Ovary (tissue), 7 donors: ENCODE measurements at regions not wholly inside any gene's neighbourhood (a gene's known extent, or its start where the extent isn't known, plus 50 kb on each side); places are given as distances from the start of the nearest gene placed in this dataset.

Experiments used
- DNase-seq, 5 donors: peaks; one replicate each; pipeline ENCODE4 v3.0.0-alpha.2; 2019 to 2020
- H3K27ac ChIP-seq, 2 donors: fragments of 200-600 bp; one replicate each; pipeline versions ENCODE4 v1.5.1 to v1.8.0; 2019 to 2022
- H3K27me3 ChIP-seq: fragments of 200-600 bp; one replicate; pipeline ENCODE4 v1.8.0; 2022
- H3K36me3 ChIP-seq: fragments of 200-600 bp; sonication (generic); one replicate; pipeline ENCODE4 v1.5.1; 2019
- H3K4me1 ChIP-seq: one replicate; pipeline ENCODE4 v1.8.1; 2013; ENCODE audit warnings: mild to moderate bottlenecking, moderate library complexity; ENCODE audit not compliant: insufficient read depth
- H3K4me3 ChIP-seq: fragments of 200-600 bp; sonication (generic); one replicate; pipeline ENCODE4 v1.5.1; 2017
- H3K9me3 ChIP-seq, 2 donors: fragments of 200-600 bp in 1 of 2; sonication (generic) in 1 of 2; one replicate each; pipeline versions ENCODE4 v1.5.1 to v1.8.1; 2013 to 2019; ENCODE audit warnings: mild to moderate bottlenecking in 1 of 2, moderate library complexity in 1 of 2
- CTCF ChIP-seq, 3 donors: fragments of 450-650 bp in 2 of 3; fragments of 200-600 bp in 1 of 3; IDR thresholded peaks; one replicate each; pipeline versions ENCODE4 v1.5.1 to v1.8.0; 2016 to 2022; ENCODE audit warnings: antibody characterized with exemption in 3 of 3, mild to moderate bottlenecking in 1 of 3
- EP300 ChIP-seq: sonication (generic); formaldehyde crosslinking; IDR thresholded peaks from one replicate; pipeline ENCODE4 v1.6.1; 2017; ENCODE audit warnings: antibody characterized with exemption
- POLR2A ChIP-seq: fragments of 450-650 bp; IDR thresholded peaks from one replicate; pipeline ENCODE4 v1.6.1; 2017; ENCODE audit warnings: antibody characterized with exemption, mild to moderate bottlenecking, moderate library complexity
- WGBS, 3 donors: extraction: QIAGEN DNeasy Blood & Tissue Kit in 1 of 3; methylation state at CpG; one replicate each; pipeline versions ENCODE4 v1.1.5 to v1.1.7; 2013 to 2017; 5-methylcytosine and 5-hydroxymethylcytosine counted together
- intact Hi-C, 4 donors: fragments of 100-400 bp; cut with DNase I; formaldehyde crosslinking; loops; one replicate each; pipeline versions ENCODE4 v1.11.0 to v1.15.1; 2022 to 2023
- donor health status: DM: no; HTN: no; CAD: no; lungs with moderate emphysema.
- donor health status: DM: no; HTN: no; CAD: no.
- donor health status: Bipolar disorder and iron deficiency.
- donor health status: DM: no; HTN: no; CAD: no.
- donor health status: DM: yes; HTN: yes; CAD: no.

- intact Hi-C loops = no loop called here
- no peak for TF ChIP-seq CTCF (IDR thresholded peaks at IDR 0.05)
- TF ChIP-seq EP300 = no peak
- no peak for TF ChIP-seq POLR2A
- Histone ChIP-seq H3K4me3 (no peak overlapping the region), H3K4me1 (no peaks in the 10 kb centered on the region), H3K9me3 (no peaks in the 10 kb centered on the region), H3K27ac (no peak overlapping the region), H3K27me3 (no peaks in the 10 kb centered on the region), H3K36me3 (no peaks in the 10 kb centered on the region)
- WGBS, 3 donors = 93 to 99% (median 96%) methylated on average over 4 of the region's 4 CpGs
- no peak for DNase-seq
Observed at GRCh38 chr3:7865611-7866010, 636.0 kb upstream of the LMCD1 start.

GRCh38 chr3:7867587-7867986 is 634.0 kb upstream of the LMCD1 start:
- no peaks in the 10 kb centered on the region for H3K9me3 ChIP-seq
- intact Hi-C loops = no loop called here
- no peak overlapping the region for H3K27ac ChIP-seq
- 33 to 66% (median 57%) methylated on average over 5 of the region's 5 CpGs for whole genome bisulfite sequencing, 3 donors
- no peaks in the 10 kb centered on the region for H3K36me3 ChIP-seq
- no peaks in the 10 kb centered on the region for H3K4me1 ChIP-seq
- DNase-seq = no peak
- TF ChIP-seq POLR2A = no peak
- no peak for TF ChIP-seq EP300
- TF ChIP-seq CTCF (IDR thresholded peaks at IDR 0.05) = no peak
- no peak overlapping the region for H3K4me3 ChIP-seq
- H3K27me3 ChIP-seq = no peaks in the 10 kb centered on the region

- Histone ChIP-seq H3K4me1 (no peaks in the 10 kb centered on the region), H3K4me3 (no peak overlapping the region), H3K27me3 (no peaks in the 10 kb centered on the region), H3K9me3 (no peaks in the 10 kb centered on the region), H3K36me3 (no peaks in the 10 kb centered on the region), H3K27ac (no peak overlapping the region)
- DNase-seq = no peak
- intact Hi-C loops = no loop called here
- 0 to 24% (median 21%) methylated on average over 1 of the region's 1 CpG for WGBS, 3 donors
- TF ChIP-seq CTCF (IDR thresholded peaks at IDR 0.05) = no peak
- no peak for TF ChIP-seq EP300
Observed at GRCh38 chr3:7871003-7871560, 630.5 kb upstream of the LMCD1 start.

GRCh38 chr3:7874116-7874515 is 627.5 kb upstream of the LMCD1 start:
- TF ChIP-seq CTCF (IDR thresholded peaks at IDR 0.05) = no peak
- no peak for TF ChIP-seq POLR2A
- TF ChIP-seq EP300 = no peak
- WGBS, 3 donors = 85 to 90% (median 90%) methylated on average over 1 of the region's 1 CpG
- H3K36me3 ChIP-seq = no peaks in the 10 kb centered on the region
- intact Hi-C loops = no loop called here
- no peaks in the 10 kb centered on the region for H3K9me3 ChIP-seq
- H3K27ac ChIP-seq = no peak overlapping the region
- no peak overlapping the region for H3K4me3 ChIP-seq
- no peaks in the 10 kb centered on the region for H3K27me3 ChIP-seq
- peaks cover 2% of the 10 kb centered on the region for H3K4me1 ChIP-seq
- no peak for DNase-seq
